ENCODE measurements at regions not wholly inside any gene's neighbourhood (a gene's known extent, or its start where the extent isn't known, plus 50 kb on each side); places are given as distances from the start of the nearest gene placed in this dataset.

DNA sequence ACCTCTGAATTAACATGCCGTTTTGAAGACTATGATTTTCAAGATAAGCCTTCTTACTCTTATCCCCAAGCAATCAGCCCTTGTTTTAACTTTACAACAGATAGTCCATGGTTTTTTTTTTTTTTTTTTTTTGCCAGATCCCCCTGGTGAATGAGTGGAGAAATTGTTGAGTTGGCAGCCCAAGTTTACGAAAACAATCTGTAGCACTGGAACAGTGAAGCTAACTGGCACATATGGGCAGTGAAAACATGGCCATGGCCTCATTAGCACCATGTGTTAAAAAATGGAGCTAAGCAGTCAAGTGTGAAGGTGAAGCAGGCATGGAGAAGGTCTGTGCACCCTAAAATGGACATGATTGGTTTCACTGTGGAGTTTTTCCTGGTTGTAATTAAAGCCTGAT is 812.1 kb upstream of the MIR17HG start:
- TF ChIP-seq GABPA (IDR thresholded peaks at IDR 0.05; ENCODE audit: low read depth): no peak
- TF ChIP-seq, protein P1, sequence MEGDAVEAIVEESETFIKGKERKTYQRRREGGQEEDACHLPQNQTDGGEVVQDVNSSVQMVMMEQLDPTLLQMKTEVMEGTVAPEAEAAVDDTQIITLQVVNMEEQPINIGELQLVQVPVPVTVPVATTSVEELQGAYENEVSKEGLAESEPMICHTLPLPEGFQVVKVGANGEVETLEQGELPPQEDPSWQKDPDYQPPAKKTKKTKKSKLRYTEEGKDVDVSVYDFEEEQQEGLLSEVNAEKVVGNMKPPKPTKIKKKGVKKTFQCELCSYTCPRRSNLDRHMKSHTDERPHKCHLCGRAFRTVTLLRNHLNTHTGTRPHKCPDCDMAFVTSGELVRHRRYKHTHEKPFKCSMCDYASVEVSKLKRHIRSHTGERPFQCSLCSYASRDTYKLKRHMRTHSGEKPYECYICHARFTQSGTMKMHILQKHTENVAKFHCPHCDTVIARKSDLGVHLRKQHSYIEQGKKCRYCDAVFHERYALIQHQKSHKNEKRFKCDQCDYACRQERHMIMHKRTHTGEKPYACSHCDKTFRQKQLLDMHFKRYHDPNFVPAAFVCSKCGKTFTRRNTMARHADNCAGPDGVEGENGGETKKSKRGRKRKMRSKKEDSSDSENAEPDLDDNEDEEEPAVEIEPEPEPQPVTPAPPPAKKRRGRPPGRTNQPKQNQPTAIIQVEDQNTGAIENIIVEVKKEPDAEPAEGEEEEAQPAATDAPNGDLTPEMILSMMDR (IDR thresholded peaks at IDR 0.05; ENCODE audit: insufficient read depth, low read length): no peak
- no peak for TF ChIP-seq SPI1 (IDR thresholded peaks at IDR 0.05; ENCODE audit: borderline replicate concordance, low read depth)
- no peak for TF ChIP-seq REST (IDR thresholded peaks at IDR 0.05; ENCODE audit: insufficient replicate concordance, low read depth)
- no peak overlapping the region for H3K27ac ChIP-seq (replicated peaks)
- no peak overlapping the region for H3K4me3 ChIP-seq (replicated peaks; ENCODE audit: insufficient read depth, low read length)
- DNase-seq (ENCODE audit: low read depth in 1 of 2, low spot score in 1 of 2): no peak
- no peaks in the 10 kb centered on the region for H3K27me3 ChIP-seq (ENCODE audit: insufficient read depth, poor library complexity, severe bottlenecking)

- Histone ChIP-seq H3K27ac (replicated peaks) (no peak overlapping the region), H3K27me3 (ENCODE audit: insufficient read depth, poor library complexity, severe bottlenecking) (no peaks in the 10 kb centered on the region), H3K4me3 (replicated peaks; ENCODE audit: insufficient read depth, low read length) (no peak overlapping the region)
- TF ChIP-seq REST (IDR thresholded peaks at IDR 0.05; ENCODE audit: insufficient replicate concordance, low read depth) (no peak), SPI1 (IDR thresholded peaks at IDR 0.05; ENCODE audit: borderline replicate concordance, low read depth) (no peak), POLR2AphosphoS5 (IDR thresholded peaks at IDR 0.05; ENCODE audit: low read depth) (no peak)
- TF ChIP-seq, protein P1 (IDR thresholded peaks at IDR 0.05; ENCODE audit: insufficient read depth, low read length): no peak
- no peak for DNase-seq (ENCODE audit: low read depth in 1 of 2, low spot score in 1 of 2)
Measured at GRCh38 chr13:90538063-90538462, 809.4 kb upstream of the MIR17HG start.

- Histone ChIP-seq H3K27ac (replicated peaks) (no peak overlapping the region), H3K27me3 (ENCODE audit: insufficient read depth, poor library complexity, severe bottlenecking) (no peaks in the 10 kb centered on the region), H3K4me3 (replicated peaks; ENCODE audit: insufficient read depth, low read length) (no peak overlapping the region)
- no peak for TF ChIP-seq REST (IDR thresholded peaks at IDR 0.05; ENCODE audit: insufficient replicate concordance, low read depth)
- no peak for TF ChIP-seq POLR2AphosphoS5 (IDR thresholded peaks at IDR 0.05; ENCODE audit: low read depth)
- TF ChIP-seq GABPA (IDR thresholded peaks at IDR 0.05; ENCODE audit: low read depth): no peak
- TF ChIP-seq, protein P1 (IDR thresholded peaks at IDR 0.05; ENCODE audit: insufficient read depth, low read length): no peak
- TF ChIP-seq SPI1 (IDR thresholded peaks at IDR 0.05; ENCODE audit: borderline replicate concordance, low read depth): no peak
- no peak for DNase-seq (ENCODE audit: low read depth in 1 of 2, low spot score in 1 of 2)
Measured at GRCh38 chr13:90541346-90541745, 806.1 kb upstream of the MIR17HG start.
